Left colon (tissue), 2 donors: ENCODE measurements at regions not wholly inside any gene's neighbourhood (a gene's known extent, or its start where the extent isn't known, plus 50 kb on each side); places are given as distances from the start of the nearest gene placed in this dataset.
A peak's percentile ranks its signal among the peaks of the same experiment; 100 is the strongest.

ENCODE experiments used
- ATAC-seq: fragments of 200-7000 bp; cut with Tn5 transposase; one replicate; pipeline ENCODE4 v1.9.1; 2020; ENCODE audit warnings: mild to moderate bottlenecking, moderate library complexity
- DNase-seq, 2 donors: peaks; one replicate each; pipeline ENCODE4 v3.0.0-alpha.2; 2020
- intact Hi-C, 2 donors: fragments of 100-400 bp; cut with DNase I in 1 of 2; cut with micrococcal nuclease in 1 of 2; formaldehyde crosslinking; loops; one replicate each; pipeline versions ENCODE4 v1.11.2 to v1.14.0; 2022; cut with DNase I, micrococcal nuclease
- donor health status: DM: no; HTN: no; CAD: no.
- donor health status: DM: yes; HTN: yes; CAD: no.

DNA sequence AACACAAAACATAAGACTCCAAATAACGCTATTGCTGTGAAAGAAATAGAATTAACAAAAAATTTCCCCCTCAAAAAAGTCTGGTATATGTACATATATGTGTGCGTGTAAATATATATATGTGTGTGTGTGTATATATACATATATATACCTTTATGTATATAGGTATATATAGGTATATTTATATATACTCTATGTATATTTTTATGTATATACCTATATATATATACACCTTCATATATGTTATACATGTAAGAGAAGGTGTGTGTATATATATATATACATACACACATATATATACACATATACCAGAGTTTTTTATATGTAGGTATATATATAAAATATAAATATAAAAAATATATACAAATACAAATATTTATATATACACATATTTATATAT lies 199.2 kb downstream of the RAB38 start:
- intact Hi-C loops = no loop called here
- ATAC-seq = no peak
- no peak for DNase-seq

- no peak for DNase-seq
- intact Hi-C loops = no loop called here
- no peak for ATAC-seq
Observed at GRCh38 chr11:87974797-87975196, 200.4 kb downstream of the RAB38 start.

DNA sequence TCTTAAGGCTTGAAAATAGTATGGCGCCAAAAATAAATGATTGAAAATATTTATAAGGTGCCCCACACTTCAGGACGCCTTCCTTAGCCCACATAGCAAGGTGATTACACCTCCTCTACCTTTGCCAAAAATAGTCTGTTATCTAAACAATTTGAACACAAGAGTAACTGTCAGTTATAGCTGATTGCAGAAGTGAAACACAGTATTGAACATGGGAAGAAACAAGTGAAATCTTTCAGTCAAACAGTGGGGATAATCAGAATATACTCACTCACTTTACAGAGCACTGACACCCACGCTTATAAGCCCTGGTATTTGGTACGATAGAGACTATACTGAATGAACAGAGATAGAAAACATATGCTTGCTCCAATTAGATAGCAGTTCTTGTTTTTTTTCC lies 203.1 kb downstream of the RAB38 start:
- no peak for ATAC-seq
- intact Hi-C loops = no loop called here
- DNase-seq = no peak

DNA sequence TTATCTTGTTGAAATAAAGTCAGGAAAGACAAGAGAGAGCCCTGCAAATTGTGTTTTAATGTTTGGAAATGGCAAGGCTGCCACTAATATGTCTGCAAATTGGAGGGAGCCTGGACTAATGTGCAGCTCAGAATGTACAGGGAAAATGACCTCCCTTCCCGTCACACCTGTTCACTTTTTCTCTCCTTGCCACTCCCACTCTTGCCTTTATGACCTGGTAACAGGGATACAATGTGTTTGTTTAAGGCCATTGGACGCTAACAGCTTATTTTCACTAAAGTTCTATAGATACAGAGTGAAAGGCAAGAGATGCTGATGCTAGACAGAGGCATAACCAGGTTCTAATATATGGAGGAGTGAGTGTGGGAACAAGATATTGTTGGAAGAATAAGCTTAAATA lies 203.9 kb downstream of the RAB38 start:
- intact Hi-C loops = no loop called here
- DNase-seq = no peak
- ATAC-seq = peak; percentile 79

GRCh38 chr11:87970762-87971161 lies 204.5 kb downstream of the RAB38 start:
- DNase-seq = no peak
- no peak for ATAC-seq
- intact Hi-C loops = no loop called here

DNA sequence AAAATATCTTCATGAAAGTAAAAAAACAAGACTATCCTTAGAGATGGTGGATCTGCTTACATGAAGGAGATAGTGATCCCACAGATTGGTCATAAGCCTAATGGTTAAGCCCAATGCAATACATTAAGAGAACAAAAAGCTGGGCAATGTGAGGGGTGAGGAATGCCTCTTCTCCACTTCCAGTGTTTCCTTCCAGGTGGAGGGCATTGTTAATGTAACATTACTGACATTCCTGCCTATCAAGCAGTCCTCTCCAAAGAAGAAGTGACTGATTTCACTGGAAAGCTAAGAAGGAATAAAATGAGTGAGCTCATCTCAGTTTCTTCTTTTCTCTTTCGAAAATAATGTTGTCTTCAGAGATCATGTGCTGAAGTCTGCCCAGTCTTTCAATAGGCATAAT lies 207.8 kb downstream of the RAB38 start:
- DNase-seq = no peak
- no peak for ATAC-seq
- intact Hi-C loops = no loop called here

DNA sequence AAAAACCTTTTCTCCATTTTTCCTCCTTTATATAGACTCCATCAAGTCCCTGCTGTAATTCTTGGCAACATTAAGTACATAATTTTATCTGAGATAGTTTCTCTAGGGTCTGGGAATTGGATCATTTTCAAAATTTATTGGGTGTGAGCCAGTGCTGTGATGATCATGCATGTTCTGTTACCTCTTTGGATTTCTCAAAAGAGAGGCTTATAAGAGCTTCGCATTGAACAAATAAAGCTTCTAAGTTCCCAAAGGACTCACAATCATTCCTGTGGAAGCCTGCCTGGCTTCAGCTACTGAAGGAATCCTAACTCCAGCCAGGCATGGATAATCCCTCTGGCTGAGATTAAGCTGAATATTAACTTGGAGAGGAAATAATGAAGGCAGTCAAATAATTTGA lies 208.5 kb downstream of the RAB38 start:
- intact Hi-C loops = no loop called here
- DNase-seq = no peak
- no peak for ATAC-seq

GRCh38 chr11:87966216-87966615 lies 209.0 kb downstream of the RAB38 start:
- DNase-seq = no peak
- ATAC-seq = no peak
- intact Hi-C loops = no loop called here

DNA sequence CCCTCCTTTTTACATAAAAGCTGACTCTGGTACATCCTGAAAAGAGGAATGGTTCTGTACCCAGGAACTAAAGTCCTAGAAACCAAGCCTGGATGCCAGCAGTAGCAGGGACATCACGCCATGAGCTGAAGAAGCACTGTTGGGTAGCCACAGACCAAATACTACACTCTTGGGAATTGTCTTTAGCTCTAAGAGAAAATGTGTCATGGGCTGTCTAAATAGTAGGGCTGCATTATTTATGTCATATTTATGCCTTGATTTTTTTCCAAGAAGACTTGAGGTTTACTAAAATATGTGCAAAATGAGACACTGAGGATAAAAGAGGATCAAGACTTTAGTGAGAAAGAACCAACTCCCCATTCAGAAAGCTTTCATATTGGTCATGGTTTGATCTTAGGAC lies 213.6 kb downstream of the RAB38 start:
- no peak for DNase-seq
- intact Hi-C loops = no loop called here
- no peak for ATAC-seq

GRCh38 chr11:87957961-87958360 lies 217.3 kb downstream of the RAB38 start:
- ATAC-seq (no peak), DNase-seq (no peak)
- intact Hi-C loops = no loop called here

GRCh38 chr11:87954476-87954875 lies 220.8 kb downstream of the RAB38 start:
- intact Hi-C loops = no loop called here
- DNase-seq = no peak

DNA sequence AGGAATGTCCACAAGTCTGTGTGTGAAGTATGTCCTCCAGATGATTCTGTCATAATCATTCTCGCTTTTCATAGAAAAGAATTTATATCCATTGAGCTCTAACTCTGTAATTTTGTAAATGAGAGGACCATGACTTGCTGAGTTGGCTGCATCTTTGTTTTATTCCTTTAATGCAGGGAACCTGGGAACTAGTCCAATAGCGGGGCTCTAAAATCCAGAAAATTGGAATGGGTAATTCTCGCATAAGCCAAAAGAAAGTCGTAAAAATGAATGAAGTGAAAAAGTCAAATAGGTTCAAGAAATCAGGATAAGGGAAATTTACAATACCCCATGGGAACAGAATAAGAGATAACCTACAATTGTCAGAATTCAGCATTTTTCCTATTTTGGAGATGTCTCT lies 232.5 kb downstream of the RAB38 start:
- no peak for ATAC-seq
- no peak for DNase-seq
- intact Hi-C loops = no loop called here

More at GRCh38 chr11:87954476-87954875, 220.8 kb downstream of the RAB38 start:
- no peak for ATAC-seq

GRCh38 chr11:87934182-87934581 lies 241.1 kb downstream of the RAB38 start:
- intact Hi-C loops = no loop called here
- DNase-seq (no peak), ATAC-seq (no peak)

- intact Hi-C loops = no loop called here
- DNase-seq = no peak
- no peak for ATAC-seq
Observed at GRCh38 chr11:87926250-87926970, 248.8 kb downstream of the RAB38 start.

GRCh38 chr11:87924125-87924524 lies 251.1 kb downstream of the RAB38 start:
- intact Hi-C loops = no loop called here
- no peak for DNase-seq
- ATAC-seq = no peak

DNA sequence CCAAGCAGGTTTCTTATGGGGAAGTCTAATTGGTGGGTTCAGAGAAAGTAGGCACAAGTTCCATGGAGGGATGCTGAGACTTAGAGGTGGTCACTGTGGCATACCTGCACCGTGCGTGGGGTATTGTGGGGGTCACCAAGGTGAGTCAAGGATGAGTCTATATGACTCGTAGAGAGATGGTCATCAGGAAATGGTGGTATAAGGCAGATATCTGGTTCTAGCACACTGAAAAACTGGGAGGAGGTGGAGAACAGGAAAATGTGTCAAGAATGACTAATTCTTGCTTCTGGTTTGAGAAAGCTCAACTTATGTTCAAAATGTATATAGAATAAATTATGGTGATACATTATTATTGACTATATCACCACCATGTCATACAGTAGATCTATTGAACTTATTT lies 258.1 kb downstream of the RAB38 start:
- ATAC-seq = no peak
- intact Hi-C loops = no loop called here
- DNase-seq = no peak

GRCh38 chr11:87909178-87909577 lies 266.1 kb downstream of the RAB38 start:
- no peak for DNase-seq
- no peak for ATAC-seq
- intact Hi-C loops = no loop called here

DNA sequence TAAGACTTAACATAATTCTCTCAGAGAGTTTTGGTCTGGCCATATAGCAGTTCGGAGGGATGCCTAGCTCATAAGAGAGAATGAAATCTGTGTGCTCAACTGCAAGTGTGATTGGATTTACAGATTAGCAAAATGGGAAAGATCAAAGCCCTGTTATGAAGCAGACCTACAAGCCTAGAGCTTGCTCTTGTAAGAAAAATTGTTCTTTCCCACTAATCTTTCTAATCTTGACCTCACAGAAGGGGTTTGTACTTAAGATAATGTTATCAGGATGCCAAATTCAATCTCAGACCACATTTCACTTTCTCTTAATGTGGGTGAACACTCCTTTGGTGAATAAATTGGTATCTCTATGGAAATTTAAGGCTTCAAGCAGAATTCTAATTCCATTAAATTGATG lies 267.2 kb downstream of the RAB38 start:
- ATAC-seq (no peak), DNase-seq (no peak)
- intact Hi-C loops = no loop called here

DNA sequence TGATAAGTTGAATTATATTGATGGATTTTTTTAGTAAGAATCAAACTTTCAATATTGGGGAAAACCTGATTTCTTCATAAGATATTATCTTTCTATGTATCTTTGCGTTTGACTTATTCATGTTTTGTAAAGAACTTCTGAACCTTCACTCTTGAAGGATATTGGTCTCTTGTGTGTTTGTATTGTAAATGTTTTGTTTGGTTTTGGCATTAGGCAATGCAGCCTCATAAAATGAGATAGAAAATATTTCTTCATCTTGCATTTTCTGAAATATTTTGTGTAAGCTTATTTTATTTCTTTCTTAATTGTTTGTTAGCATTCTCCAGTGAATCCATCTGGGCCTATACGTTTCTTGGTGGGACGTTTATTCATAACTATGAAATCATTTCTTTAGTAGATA lies 271.9 kb downstream of the RAB38 start:
- intact Hi-C loops = no loop called here
- DNase-seq = no peak
- no peak for ATAC-seq

GRCh38 chr11:87901341-87901740 lies 273.9 kb downstream of the RAB38 start:
- DNase-seq = no peak
- no peak for ATAC-seq
- intact Hi-C loops = no loop called here

DNA sequence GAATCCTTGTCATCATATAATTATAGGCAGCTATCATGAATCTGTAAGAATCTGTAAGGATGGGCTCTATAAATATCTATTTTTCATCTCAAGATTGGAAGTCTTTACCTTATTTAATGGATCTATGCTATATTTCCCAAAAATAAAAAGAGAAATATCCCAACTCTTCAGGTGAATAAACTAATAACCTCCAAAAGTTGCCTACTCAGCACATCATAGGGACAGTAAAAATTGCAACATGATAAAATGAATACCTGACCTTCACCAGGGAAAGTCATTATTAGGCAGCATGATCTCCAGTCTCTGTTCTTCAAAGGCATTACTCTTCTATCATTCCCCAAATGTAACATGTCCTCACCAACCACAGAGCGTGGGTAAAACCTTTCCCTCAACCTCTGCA lies 277.3 kb downstream of the RAB38 start:
- ATAC-seq (no peak), DNase-seq (no peak)
- intact Hi-C loops = no loop called here
